SH-SY5Y (cell line): ENCODE measurements at regions not wholly inside any gene's neighbourhood (a gene's known extent, or its start where the extent isn't known, plus 50 kb on each side); places are given as distances from the start of the nearest gene placed in this dataset.

Experiments used
- GATA2 ChIP-seq: IDR thresholded peaks from 2 replicates; pipeline ENCODE4 v1.6.1; 2011; ENCODE audit warnings: mild to moderate bottlenecking, low read depth, low read length
- GATA3 ChIP-seq: IDR thresholded peaks from 2 replicates; pipeline ENCODE4 v1.6.1; 2011; ENCODE audit warnings: low read depth, mild to moderate bottlenecking, low read length, moderate library complexity

GRCh38 chr20:57774951-57775350 lies 65.1 kb upstream of the PMEPA1 start:
- TF ChIP-seq GATA3 (no peak), GATA2 (no peak)
